Chondrocyte (in vitro differentiated cells): ENCODE measurements at regions not wholly inside any gene's neighbourhood (a gene's known extent, or its start where the extent isn't known, plus 50 kb on each side); places are given as distances from the start of the nearest gene placed in this dataset.

Experiments
- DNase-seq: peaks from one replicate; pipeline ENCODE4 v3.0.0; 2021; ENCODE audit warnings: mixed read lengths, low spot score
- H3K27ac Mint-ChIP-seq: one replicate; pipeline ENCODE4 v1.8.0; 2021; ENCODE audit warnings: mild to moderate bottlenecking, moderate library complexity, mixed read lengths; ENCODE audit not compliant: unreplicated experiment
- H3K27me3 Mint-ChIP-seq: 2 replicates; pipeline ENCODE4 v1.8.0; 2021; ENCODE audit warnings: low read depth, mixed read lengths
- H3K36me3 Mint-ChIP-seq: 2 replicates; pipeline ENCODE4 v1.8.0; 2021; ENCODE audit warnings: low read depth, mixed read lengths
- H3K4me1 Mint-ChIP-seq: 2 replicates; pipeline ENCODE4 v1.8.0; 2021; ENCODE audit warnings: low read depth, mild to moderate bottlenecking, mixed read lengths
- H3K4me3 Mint-ChIP-seq: one replicate; pipeline ENCODE4 v1.8.0; 2021; ENCODE audit warnings: mild to moderate bottlenecking, moderate library complexity, mixed read lengths; ENCODE audit not compliant: unreplicated experiment
- H3K9me3 Mint-ChIP-seq: 2 replicates; pipeline ENCODE4 v1.8.0; 2021; ENCODE audit warnings: low read depth, mixed read lengths
- TF ChIP-seq, protein P1 (sequence below): fragments of 200-600 bp; sonication (generic); IDR thresholded peaks from 2 replicates; pipeline ENCODE4 v1.5.0; 2021; ENCODE audit warnings: antibody characterized with exemption, mild to moderate bottlenecking, moderate library complexity

DNA sequence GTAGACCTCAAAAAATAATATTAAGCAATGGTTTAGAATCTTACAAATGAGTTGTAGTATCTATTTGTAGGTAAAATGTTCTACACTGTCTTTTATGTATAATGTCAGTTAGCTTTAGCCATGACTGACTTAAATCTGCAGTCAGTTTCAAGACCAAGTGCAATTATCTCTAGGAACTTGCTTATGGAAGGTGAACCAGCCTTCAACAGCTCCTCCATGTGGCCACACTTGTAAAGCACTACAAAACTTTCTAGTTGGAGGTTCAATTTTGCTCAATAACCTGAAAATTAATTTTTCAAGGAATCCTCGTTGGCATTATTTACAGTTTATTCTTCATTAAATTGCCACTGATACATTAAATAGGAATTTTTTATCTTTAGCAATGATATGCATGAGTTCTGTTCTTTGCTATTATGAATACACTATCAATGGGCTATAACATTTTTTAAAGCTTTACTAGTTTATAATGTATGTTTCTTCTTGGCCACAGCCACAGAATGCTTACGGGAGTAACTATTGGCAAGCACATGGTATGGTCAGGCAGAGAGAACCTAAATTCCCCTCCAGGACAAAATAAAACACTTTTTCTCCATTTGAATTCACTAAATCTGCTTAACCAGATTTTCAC is 315.3 kb upstream of the UBE2E2 start:
- Mint-ChIP-seq H3K27ac (no peak overlapping the region), H3K4me3 (no peak overlapping the region), H3K36me3 (no peaks in the 10 kb centered on the region), H3K4me1 (no peaks in the 10 kb centered on the region), H3K9me3 (no peaks in the 10 kb centered on the region), H3K27me3 (peaks cover 17% of the 10 kb centered on the region)
- no peak for DNase-seq
- TF ChIP-seq, protein P1, sequence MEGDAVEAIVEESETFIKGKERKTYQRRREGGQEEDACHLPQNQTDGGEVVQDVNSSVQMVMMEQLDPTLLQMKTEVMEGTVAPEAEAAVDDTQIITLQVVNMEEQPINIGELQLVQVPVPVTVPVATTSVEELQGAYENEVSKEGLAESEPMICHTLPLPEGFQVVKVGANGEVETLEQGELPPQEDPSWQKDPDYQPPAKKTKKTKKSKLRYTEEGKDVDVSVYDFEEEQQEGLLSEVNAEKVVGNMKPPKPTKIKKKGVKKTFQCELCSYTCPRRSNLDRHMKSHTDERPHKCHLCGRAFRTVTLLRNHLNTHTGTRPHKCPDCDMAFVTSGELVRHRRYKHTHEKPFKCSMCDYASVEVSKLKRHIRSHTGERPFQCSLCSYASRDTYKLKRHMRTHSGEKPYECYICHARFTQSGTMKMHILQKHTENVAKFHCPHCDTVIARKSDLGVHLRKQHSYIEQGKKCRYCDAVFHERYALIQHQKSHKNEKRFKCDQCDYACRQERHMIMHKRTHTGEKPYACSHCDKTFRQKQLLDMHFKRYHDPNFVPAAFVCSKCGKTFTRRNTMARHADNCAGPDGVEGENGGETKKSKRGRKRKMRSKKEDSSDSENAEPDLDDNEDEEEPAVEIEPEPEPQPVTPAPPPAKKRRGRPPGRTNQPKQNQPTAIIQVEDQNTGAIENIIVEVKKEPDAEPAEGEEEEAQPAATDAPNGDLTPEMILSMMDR: peak; percentile 82

DNA sequence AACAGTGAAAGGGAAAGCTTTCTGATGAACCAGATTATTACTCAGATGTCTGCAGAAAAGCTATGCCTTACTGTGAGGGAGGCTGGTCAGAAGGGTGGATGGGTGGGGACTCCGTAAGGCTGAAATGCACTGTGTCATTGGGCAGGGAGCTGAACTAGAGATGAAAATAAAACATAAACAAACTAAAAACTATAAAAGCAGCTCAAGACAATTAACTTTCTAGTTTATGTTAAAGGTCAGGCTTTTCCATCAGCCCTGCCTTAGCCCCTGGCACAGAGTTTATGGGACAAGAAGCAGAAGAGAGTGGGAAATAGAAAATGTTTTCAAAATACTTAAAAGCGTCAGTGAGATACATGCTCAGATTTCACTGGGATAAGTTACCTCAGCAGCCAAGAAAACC is 310.0 kb upstream of the UBE2E2 start:
- H3K27ac Mint-ChIP-seq: no peak overlapping the region
- H3K9me3 Mint-ChIP-seq: no peaks in the 10 kb centered on the region
- H3K27me3 Mint-ChIP-seq: peaks cover 28% of the 10 kb centered on the region
- H3K36me3 Mint-ChIP-seq: no peaks in the 10 kb centered on the region
- DNase-seq: no peak
- H3K4me1 Mint-ChIP-seq: peaks cover 3% of the 10 kb centered on the region
- TF ChIP-seq, protein P1: no peak
- H3K4me3 Mint-ChIP-seq: no peak overlapping the region

DNA sequence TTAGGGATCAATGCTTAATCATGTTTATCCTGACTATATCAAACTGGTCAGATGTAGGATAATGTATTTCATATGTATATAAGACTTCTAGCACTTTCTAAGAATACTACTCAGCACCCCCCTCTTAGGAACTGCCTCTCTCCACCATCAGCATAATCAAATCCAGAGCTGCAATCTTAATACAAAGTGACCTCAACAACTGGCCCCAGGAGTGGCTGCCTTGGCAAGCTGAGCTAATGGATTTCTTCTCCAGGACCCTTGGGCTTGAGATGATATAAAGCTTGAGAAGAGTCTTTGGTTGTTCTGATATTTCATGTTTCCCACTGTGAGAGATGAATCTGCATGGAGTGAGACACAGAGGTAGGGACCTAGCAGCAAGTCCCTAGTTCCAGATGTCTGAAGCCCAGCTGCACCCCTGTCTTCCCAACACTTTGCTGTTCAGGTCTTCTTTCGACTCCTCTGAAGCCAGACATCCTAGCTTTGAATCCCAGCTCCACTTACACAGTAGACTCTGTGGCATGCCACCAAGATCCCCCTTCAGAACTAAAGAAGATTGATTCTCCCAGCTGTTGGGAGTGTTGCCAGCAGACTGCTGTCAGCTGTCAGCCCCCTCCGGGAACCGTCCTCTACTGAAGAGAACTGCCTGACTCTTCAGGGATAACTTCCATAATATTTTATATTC is 309.3 kb upstream of the UBE2E2 start:
- H3K27ac Mint-ChIP-seq: no peak overlapping the region
- peaks cover 24% of the 10 kb centered on the region for H3K27me3 Mint-ChIP-seq
- no peak for DNase-seq
- peaks cover 3% of the 10 kb centered on the region for H3K4me1 Mint-ChIP-seq
- TF ChIP-seq, protein P1: no peak
- no peak overlapping the region for H3K4me3 Mint-ChIP-seq
- H3K36me3 Mint-ChIP-seq: no peaks in the 10 kb centered on the region
- H3K9me3 Mint-ChIP-seq: no peaks in the 10 kb centered on the region

DNA sequence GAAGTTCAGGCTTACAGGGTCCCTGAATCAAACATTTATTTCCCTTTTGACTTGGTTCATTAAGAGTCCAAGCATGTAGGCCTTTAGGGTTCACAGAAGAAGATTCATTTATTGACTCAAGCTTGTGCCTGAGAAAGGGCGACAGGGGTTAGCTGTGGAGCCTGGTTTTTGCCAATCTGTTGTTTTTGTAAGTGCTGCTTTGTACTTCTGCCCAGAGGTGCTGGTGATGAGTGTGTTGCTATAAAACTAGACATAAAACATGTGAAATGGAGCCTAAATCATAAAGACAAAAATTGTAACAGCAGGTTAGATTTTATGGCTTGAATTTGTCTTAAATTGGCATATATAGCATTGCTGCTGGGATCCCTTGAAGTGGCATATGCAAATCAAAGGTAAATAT is 308.3 kb upstream of the UBE2E2 start:
- DNase-seq: no peak
- Mint-ChIP-seq H3K27me3 (peaks cover 22% of the 10 kb centered on the region), H3K4me1 (peaks cover 3% of the 10 kb centered on the region), H3K4me3 (no peak overlapping the region), H3K9me3 (no peaks in the 10 kb centered on the region), H3K27ac (no peak overlapping the region), H3K36me3 (no peaks in the 10 kb centered on the region)
- TF ChIP-seq, protein P1: no peak

DNA sequence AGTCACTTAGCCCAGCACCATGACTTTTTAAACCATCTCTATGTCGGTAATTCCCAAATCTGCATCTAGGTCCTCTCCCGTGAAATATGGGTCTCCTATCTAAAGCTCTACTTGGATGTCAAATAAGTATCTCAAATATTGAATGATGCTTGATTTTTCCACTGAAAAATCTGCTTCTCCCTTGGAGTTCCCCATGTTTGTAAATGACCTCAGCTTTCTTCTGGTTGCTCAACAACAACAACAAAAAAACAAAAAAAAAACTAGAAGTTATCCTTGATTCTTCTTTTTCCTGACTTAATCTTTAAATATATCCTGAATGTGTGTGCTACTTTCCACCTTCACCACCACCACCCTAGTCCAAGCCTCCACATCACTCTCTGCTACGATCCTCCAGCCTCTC is 307.5 kb upstream of the UBE2E2 start:
- H3K4me3 Mint-ChIP-seq: no peak overlapping the region
- no peak for DNase-seq
- TF ChIP-seq, protein P1: no peak
- H3K4me1 Mint-ChIP-seq: peaks cover 3% of the 10 kb centered on the region
- peaks cover 1% of the 10 kb centered on the region for H3K9me3 Mint-ChIP-seq
- no peak overlapping the region for H3K27ac Mint-ChIP-seq
- peaks cover 1% of the 10 kb centered on the region for H3K36me3 Mint-ChIP-seq
- peaks cover 22% of the 10 kb centered on the region for H3K27me3 Mint-ChIP-seq
